ENCODE measurements at regions not wholly inside any gene's neighbourhood (a gene's known extent, or its start where the extent isn't known, plus 50 kb on each side); places are given as distances from the start of the nearest gene placed in this dataset.
A peak's percentile ranks its signal among the peaks of the same experiment; 100 is the strongest.
"Not testable (repeated sequence)": the region's sequence is repeated elsewhere in the genome, so short reads cannot be mapped to it uniquely, and the experiment has no call there.

- DNase-seq = no peak
Observed at GRCh38 chr18:23311351-23312121, 141.6 kb upstream of the RIOK3 start.

GRCh38 chr18:23313379-23313778 is 139.7 kb upstream of the RIOK3 start:
- DNase-seq = no peak

GRCh38 chr18:23314672-23315071 is 138.4 kb upstream of the RIOK3 start:
- no peak for DNase-seq

- DNase-seq = no peak
Observed at GRCh38 chr18:23316316-23316715, 136.8 kb upstream of the RIOK3 start.

GRCh38 chr18:23316988-23317387 is 136.1 kb upstream of the RIOK3 start:
- DNase-seq = no peak

GRCh38 chr18:23317975-23318675 is 135.0 kb upstream of the RIOK3 start:
- DNase-seq = no peak

- no peak for DNase-seq
Observed at GRCh38 chr18:23320709-23321236, 132.3 kb upstream of the RIOK3 start.

GRCh38 chr18:23321996-23322395 is 131.1 kb upstream of the RIOK3 start:
- no peak for DNase-seq

- no peak for DNase-seq
Observed at GRCh38 chr18:23324056-23324811, 128.9 kb upstream of the RIOK3 start.

- DNase-seq = no peak
Observed at GRCh38 chr18:23324861-23325260, 128.2 kb upstream of the RIOK3 start.

- not testable (repeated sequence) for DNase-seq
Observed at GRCh38 chr18:23329671-23330070, 123.4 kb upstream of the RIOK3 start.

- no peak for DNase-seq
Observed at GRCh38 chr18:23330423-23330822, 122.7 kb upstream of the RIOK3 start.

GRCh38 chr18:23331091-23331920 is 121.8 kb upstream of the RIOK3 start:
- DNase-seq = no peak

- no peak for DNase-seq
Observed at GRCh38 chr18:23332356-23332755, 120.7 kb upstream of the RIOK3 start.

- no peak for DNase-seq
Observed at GRCh38 chr18:23333827-23334226, 119.3 kb upstream of the RIOK3 start.

- DNase-seq = no peak
Observed at GRCh38 chr18:23334569-23334968, 118.5 kb upstream of the RIOK3 start.

GRCh38 chr18:23336101-23336500 is 117.0 kb upstream of the RIOK3 start:
- no peak for DNase-seq

GRCh38 chr18:23337599-23338444 is 115.3 kb upstream of the RIOK3 start:
- peak; percentile 94 for DNase-seq

GRCh38 chr18:23340661-23341060 is 112.4 kb upstream of the RIOK3 start:
- no peak for DNase-seq

GRCh38 chr18:23341383-23341782 is 111.7 kb upstream of the RIOK3 start:
- no peak for DNase-seq

GRCh38 chr18:23341983-23342382 is 111.1 kb upstream of the RIOK3 start:
- no peak for DNase-seq

GRCh38 chr18:23342506-23342905 is 110.6 kb upstream of the RIOK3 start:
- no peak for DNase-seq

Data from NCI-H748 treated with DMSO at 0.1 percent for 48 hours (cell line).